LHCN-M2 (cell line): ENCODE measurements at regions not wholly inside any gene's neighbourhood (a gene's known extent, or its start where the extent isn't known, plus 50 kb on each side); places are given as distances from the start of the nearest gene placed in this dataset.
"Not testable (repeated sequence)": the region's sequence is repeated elsewhere in the genome, so short reads cannot be mapped to it uniquely, and the experiment has no call there.

Source experiments
- DNase-seq: peaks from one replicate; pipeline ENCODE4 v3.0.0-alpha.2; 2012; ENCODE audit warnings: low read depth

DNA sequence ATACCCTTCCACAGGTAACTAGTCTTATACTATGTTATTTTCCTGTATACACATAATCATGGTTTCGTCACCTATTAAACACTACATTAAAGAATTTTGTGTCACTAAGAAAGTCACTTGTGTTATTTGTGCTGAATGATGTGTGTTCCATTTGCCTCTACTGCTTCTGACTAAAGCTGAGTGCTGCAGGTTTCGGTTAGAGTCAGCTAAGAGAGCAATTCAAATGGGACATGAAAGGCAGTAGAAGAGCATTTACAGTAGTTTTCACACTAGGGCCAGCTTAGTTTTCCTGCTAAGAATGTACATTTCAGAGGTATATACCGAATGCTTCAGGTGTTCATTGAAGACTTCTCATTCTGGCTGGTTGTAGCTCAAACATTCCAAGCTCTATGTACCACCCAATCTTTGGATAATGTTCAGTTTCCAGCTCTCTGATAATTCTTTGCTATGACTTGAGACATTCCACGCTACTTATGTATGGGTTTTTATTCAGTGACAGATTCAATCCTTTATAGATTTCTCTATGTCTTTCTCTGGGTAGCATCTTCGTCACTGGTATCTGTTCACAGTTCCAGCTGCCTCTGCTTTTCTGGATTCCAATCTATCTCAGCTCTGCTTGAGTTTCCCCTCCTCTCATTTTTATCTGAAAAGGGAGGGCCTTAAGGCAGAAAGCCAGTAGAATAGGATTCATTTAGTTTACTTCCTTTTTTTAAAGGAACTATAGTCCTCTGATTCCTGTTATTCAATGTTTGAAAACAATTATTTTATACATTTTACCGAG, 164.4 kb downstream of the CXXC4 start:
- no peak for DNase-seq

GRCh38 chr4:104326991-104327694, 167.6 kb downstream of the CXXC4 start:
- not testable (repeated sequence) for DNase-seq

- no peak for DNase-seq
Measured at GRCh38 chr4:104302731-104303130, 192.0 kb downstream of the CXXC4 start.

DNA sequence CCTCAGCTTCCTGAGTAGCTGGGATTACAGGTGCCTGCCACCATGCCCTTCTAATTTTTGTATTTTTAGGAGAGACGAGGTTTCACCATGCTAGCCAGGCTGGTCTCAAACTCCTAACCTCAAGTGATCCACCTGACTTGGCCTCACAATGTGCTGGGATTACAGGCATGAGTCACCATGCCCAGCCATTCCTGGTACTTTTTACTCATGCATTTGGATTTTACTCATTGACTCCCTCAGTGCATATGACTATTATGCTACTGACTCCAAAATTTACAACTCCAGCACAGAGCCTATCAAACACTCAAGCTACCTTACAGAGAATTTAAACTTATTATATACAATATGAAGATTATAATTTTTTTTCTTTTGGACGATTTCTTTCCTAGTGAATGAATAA, 199.9 kb downstream of the CXXC4 start:
- DNase-seq: no peak

GRCh38 chr4:104286867-104287266, 207.8 kb downstream of the CXXC4 start:
- DNase-seq: no peak

DNA sequence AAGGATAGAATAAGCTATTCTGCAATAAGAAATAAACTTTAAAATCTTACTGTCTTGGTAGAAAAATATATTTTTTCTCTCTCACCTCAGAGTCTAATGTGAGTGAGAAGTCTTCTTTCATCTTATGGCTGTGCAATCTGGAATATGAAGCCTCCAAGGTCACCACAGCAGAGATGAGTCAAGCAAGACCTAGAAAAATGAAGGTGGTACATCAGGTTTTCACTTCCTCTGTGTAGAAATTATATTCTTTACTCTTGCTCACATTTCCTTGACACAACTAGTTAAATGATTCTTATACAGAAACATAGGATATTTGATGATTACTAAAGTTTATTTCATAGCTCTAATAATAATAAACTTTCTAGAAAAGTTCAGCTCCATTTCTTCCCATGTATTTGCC, 211.4 kb downstream of the CXXC4 start:
- no peak for DNase-seq

- no peak for DNase-seq
Measured at GRCh38 chr4:104279744-104280143, 214.9 kb downstream of the CXXC4 start.

- no peak for DNase-seq
Measured at GRCh38 chr4:104272966-104273365, 221.7 kb downstream of the CXXC4 start.

GRCh38 chr4:104269603-104270002, 225.1 kb downstream of the CXXC4 start:
- DNase-seq: not testable (repeated sequence)

- no peak for DNase-seq
Measured at GRCh38 chr4:104263100-104263499, 231.6 kb downstream of the CXXC4 start.

- no peak for DNase-seq
Measured at GRCh38 chr4:104262678-104263077, 232.0 kb downstream of the CXXC4 start.

DNA sequence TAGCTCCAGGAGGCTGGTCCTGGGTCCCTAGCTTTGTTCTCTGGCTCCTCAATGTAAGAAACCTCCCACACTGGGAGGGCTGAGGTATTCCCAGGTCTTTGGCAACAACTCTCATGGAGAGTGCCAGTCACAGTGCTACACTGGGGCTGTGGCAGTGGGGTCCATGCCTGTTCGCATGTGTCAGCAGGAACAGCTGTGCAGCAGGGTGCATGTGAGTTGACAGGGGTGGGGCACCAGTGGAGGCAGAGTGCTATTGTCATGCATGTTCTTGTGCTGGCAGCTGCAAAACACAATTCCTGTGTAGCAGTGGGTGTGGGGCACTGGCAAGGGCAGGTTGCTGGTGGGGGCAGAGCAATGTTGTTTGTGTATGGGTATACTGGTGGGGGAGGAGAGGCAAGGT, 246.0 kb downstream of the CXXC4 start:
- DNase-seq: no peak

GRCh38 chr4:104235967-104236366, 258.7 kb downstream of the CXXC4 start:
- no peak for DNase-seq

GRCh38 chr4:104217526-104217925, 277.2 kb downstream of the CXXC4 start:
- no peak for DNase-seq

- no peak for DNase-seq
Measured at GRCh38 chr4:104211657-104212056, 283.0 kb downstream of the CXXC4 start.

DNA sequence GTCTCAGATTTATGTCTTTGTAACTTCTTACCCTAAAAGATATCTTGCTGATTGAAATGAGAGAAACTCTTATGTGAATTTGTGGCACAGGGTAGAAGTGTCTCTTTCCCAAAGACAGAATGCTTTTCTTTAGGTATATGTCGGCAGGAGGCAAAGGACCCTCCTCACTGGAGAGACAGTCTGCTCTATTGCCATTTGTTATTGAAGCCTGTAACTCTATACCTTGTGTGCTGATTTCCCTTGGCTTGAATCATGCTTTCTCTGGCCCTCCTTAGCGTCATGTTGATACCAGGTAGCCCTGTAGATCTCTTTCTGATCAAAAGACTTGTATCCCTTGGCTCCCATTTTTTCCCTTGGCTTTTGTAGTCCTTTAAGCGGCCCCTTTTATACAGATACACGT, 284.3 kb downstream of the CXXC4 start:
- DNase-seq: no peak

- DNase-seq: no peak
Measured at GRCh38 chr4:104206784-104207183, 287.9 kb downstream of the CXXC4 start.

DNA sequence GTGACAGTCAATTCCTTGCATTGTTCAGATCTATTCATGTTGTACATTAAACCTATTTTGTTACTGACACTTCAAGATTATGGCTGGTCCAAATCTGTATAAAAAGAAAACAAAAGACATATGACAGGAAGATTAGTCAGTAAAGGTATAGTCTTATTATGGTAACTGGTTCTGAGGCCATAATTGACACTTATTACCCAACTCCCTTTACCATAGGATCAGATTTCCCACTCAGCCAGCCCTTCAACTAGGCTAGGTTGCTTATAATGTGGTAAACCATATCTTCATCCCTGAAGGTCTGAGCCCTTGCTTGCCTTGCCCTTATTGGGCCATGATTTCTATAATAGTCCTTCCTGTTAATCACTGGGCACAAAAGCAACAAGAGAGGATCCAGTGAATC, 289.6 kb downstream of the CXXC4 start:
- no peak for DNase-seq

DNA sequence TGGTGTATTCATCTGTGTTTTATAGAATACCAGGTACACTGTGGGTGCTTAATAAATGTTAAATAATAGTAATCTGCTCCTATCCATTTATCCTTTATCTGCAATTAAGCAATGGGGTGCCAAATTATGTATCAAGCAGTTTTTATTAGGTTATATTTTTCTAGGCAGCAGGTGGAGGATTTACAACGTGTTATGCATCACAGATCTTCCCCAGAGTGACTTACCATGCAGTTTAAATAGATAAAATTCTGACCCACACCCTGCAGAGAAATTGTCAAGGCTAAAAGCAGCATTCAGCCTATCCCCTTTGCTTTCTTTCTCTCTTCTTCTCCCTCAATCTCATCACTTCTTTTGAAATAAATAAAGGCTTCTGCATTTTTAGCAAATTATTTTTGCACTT, 306.4 kb downstream of the CXXC4 start:
- no peak for DNase-seq

GRCh38 chr4:104169437-104169836, 325.3 kb downstream of the CXXC4 start:
- DNase-seq: no peak

DNA sequence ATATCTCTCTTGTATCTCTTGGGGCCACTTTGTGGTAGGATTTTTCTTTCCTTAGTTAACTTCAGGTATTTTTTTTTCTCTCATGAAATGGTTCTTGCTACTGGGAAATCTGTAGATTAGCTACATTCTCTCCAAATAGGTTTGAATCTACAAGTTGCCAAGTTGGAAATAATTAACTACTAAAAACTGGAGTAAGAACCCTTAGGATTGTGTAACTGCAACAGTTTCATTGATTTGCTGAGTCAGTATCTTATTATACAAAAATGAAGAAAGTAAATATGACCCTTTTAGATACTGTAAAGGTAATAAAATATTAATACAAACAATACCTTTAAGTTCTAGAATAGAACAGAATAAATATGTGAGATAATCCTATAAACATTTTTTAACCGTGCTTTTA, 327.9 kb downstream of the CXXC4 start:
- no peak for DNase-seq

DNA sequence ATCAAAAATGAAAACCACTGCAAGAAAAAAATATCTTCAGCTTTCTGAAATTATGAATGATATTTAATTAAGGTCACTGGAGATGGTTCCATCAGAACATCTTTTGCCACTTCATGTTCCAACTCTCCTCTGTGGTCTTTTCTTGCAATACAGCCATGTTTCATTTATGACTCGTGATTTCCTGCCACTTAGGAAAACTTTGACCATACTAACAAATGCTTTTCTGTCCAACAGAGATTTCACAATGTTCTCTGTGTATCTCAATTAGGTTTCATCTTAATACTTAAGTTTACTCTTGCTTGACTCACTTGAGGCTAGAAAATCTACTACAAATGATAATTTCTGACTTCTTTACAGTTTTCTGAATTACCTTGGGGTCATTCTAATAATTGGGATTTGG, 330.9 kb downstream of the CXXC4 start:
- no peak for DNase-seq

- DNase-seq: no peak
Measured at GRCh38 chr4:104146048-104146447, 348.6 kb downstream of the CXXC4 start.
